Heart left ventricle (tissue), 16 donors: ENCODE measurements at regions not wholly inside any gene's neighbourhood (a gene's known extent, or its start where the extent isn't known, plus 50 kb on each side); places are given as distances from the start of the nearest gene placed in this dataset.

Source experiments
- ATAC-seq, 4 donors: fragments of 200-7000 bp; cut with Tn5 transposase; one replicate each; pipeline ENCODE4 v1.9.1; 2020 to 2022; ENCODE audit warnings: moderate library complexity in 4 of 4, mild to moderate bottlenecking in 3 of 4, moderate number of reproducible peaks in 1 of 4
- DNase-seq, 5 donors: peaks; one replicate each; pipeline ENCODE4 v3.0.0-alpha.2; 2020
- H3K27ac ChIP-seq, 12 donors: fragments of 200-600 bp; sonication (generic) in 4 of 12; one replicate each; pipeline versions ENCODE4 v1.5.0 to v1.8.0; 2016 to 2022; ENCODE audit warnings: mild to moderate bottlenecking in 2 of 12
- H3K27me3 ChIP-seq, 9 donors: fragments of 200-600 bp; sonication (generic) in 2 of 9; one replicate each; pipeline versions ENCODE4 v1.5.1 to v1.8.0; 2016 to 2022; ENCODE audit warnings: mild to moderate bottlenecking in 3 of 9
- H3K36me3 ChIP-seq, 9 donors: fragments of 200-600 bp; sonication (generic) in 2 of 9; one replicate each; pipeline versions ENCODE4 v1.5.0 to v1.8.0; 2018 to 2022; ENCODE audit warnings: mild to moderate bottlenecking in 2 of 9
- H3K4me1 ChIP-seq, 12 donors: fragments of 200-600 bp; sonication (generic) in 4 of 12; one replicate each; pipeline versions ENCODE4 v1.5.0 to v1.8.0; 2016 to 2022; ENCODE audit warnings: mild to moderate bottlenecking in 3 of 12
- H3K4me3 ChIP-seq, 12 donors: fragments of 200-600 bp; sonication (generic) in 4 of 12; one replicate each; pipeline versions ENCODE4 v1.5.0 to v1.8.0; 2017 to 2022; ENCODE audit warnings: mild to moderate bottlenecking in 9 of 12, moderate library complexity in 4 of 12
- H3K9me3 ChIP-seq, 12 donors: fragments of 200-600 bp; sonication (generic) in 4 of 12; one replicate each; pipeline versions ENCODE4 v1.5.0 to v1.8.0; 2016 to 2022; ENCODE audit warnings: mild to moderate bottlenecking in 1 of 12
- CTCF ChIP-seq, 12 donors: fragments of 200-600 bp; sonication (generic) in 4 of 12; IDR thresholded peaks; one replicate each; pipeline versions ENCODE4 v1.5.0 to v1.8.0; 2018 to 2022; ENCODE audit warnings: antibody characterized with exemption in 12 of 12, mild to moderate bottlenecking in 5 of 12
- POLR2A ChIP-seq, 2 donors: fragments of 450-650 bp; IDR thresholded peaks; one replicate each; pipeline ENCODE4 v1.6.1; 2017; ENCODE audit warnings: antibody characterized with exemption in 2 of 2, mild to moderate bottlenecking in 2 of 2, moderate library complexity in 2 of 2
- WGBS, 4 donors: extraction: QIAGEN DNeasy Blood & Tissue Kit in 2 of 4; methylation state at CpG; one replicate each; pipeline versions ENCODE4 v1.1.5 to v1.1.7; 2013 to 2018; 5-methylcytosine and 5-hydroxymethylcytosine counted together
- intact Hi-C, 10 donors: fragments of 100-400 bp; cut with DNase I; formaldehyde crosslinking; loops; one replicate each; pipeline versions ENCODE4 v1.11.1 to v1.14.2; 2022
- donor health status: ischemic (EF 13 %, LVEDD 7.1; RV severe dilation, severe dysfunction).
- donor health status: healthy with polysubstance abuse.
- donor health status: DM: no; HTN: yes; CAD: no.
- donor health status: DM: no; HTN: no; CAD: no.
- donor health status: ischemic (EF 25% LVEDD 6.9; RV normal size, moderate dysfunction).
- donor health status: ischemic (EF 25% LVEDD 5.7; RV mildly dilated, moderate dysfunction).
- donor health status: healthy.
- donor health status: DM: yes; HTN: yes; CAD: no.
- donor health status: ischemic (EF 35%, LVEDD 5.7; RV mildly dilated, moderate dysfunction).
- donor health status: nonischemic (EF 11% LVEDD 7.7; RV severe dilation, severe dysfunction).
- donor health status: DM: yes; HTN: yes; CAD: no.
- donor health status: PGD.
- donor health status: ischemic (EF 29% LVEDD 5.4; RV normal size, mild dysfunction).
- donor health status: nonischemic (EF 23%, LVEDD 6.1; RV moderate dilation, normal function).

GRCh38 chr5:173457482-173457881 lies 129.3 kb upstream of the STC2 start:
- Histone ChIP-seq H3K4me1 (peaks cover 0 to 35% (median 17%) of the 10 kb centered on the region in 12 donors), H3K4me3 (no peak overlapping the region), H3K36me3 (no peaks in the 10 kb centered on the region), H3K27me3 (no peaks in the 10 kb centered on the region), H3K9me3 (peaks cover 0 to 6% (median 0%) of the 10 kb centered on the region in 12 donors), H3K27ac (peak overlapping the region; percentile 21 to 77 (median 58))
- ATAC-seq = peak; percentile 51 to 76 (median 64)
- WGBS, 4 donors = 16 to 33% (median 25%) methylated on average over 5 of the region's 5 CpGs
- intact Hi-C loops = loop anchor here in 2 of 10 donors (2.0 to 10.0 kb wide), 2 partner anchors 39 to 117 kb away; no protein-coding TSS in a partner anchor
- peak in 4 of 5 donors; percentile 23 to 55 (median 38) for DNase-seq
- TF ChIP-seq CTCF (IDR thresholded peaks at IDR 0.05) = no peak
- no peak for TF ChIP-seq POLR2A (IDR thresholded peaks at IDR 0.05)

GRCh38 chr5:173456751-173457171 lies 128.5 kb upstream of the STC2 start:
- peak overlapping the region in 11 of 12 donors; percentile 21 to 77 (median 60) for H3K27ac ChIP-seq
- ATAC-seq = no peak
- no peaks in the 10 kb centered on the region for H3K27me3 ChIP-seq
- peaks cover 0 to 6% (median 0%) of the 10 kb centered on the region in 12 donors for H3K9me3 ChIP-seq
- H3K36me3 ChIP-seq = no peaks in the 10 kb centered on the region
- peaks cover 0 to 42% (median 21%) of the 10 kb centered on the region in 12 donors for H3K4me1 ChIP-seq
- DNase-seq = no peak
- TF ChIP-seq CTCF (IDR thresholded peaks at IDR 0.05) (no peak), POLR2A (IDR thresholded peaks at IDR 0.05) (no peak)
- intact Hi-C loops = loop anchor here in 2 of 10 donors (2.0 to 10.0 kb wide), 2 partner anchors 40 to 118 kb away; no protein-coding TSS in a partner anchor
- WGBS, 4 donors = 47 to 56% (median 51%) methylated on average over 5 of the region's 5 CpGs
- H3K4me3 ChIP-seq = no peak overlapping the region

- no peaks in the 10 kb centered on the region for H3K36me3 ChIP-seq
- DNase-seq (no peak), ATAC-seq (no peak)
- no peak overlapping the region for H3K4me3 ChIP-seq
- peaks cover 0 to 6% (median 0%) of the 10 kb centered on the region in 12 donors for H3K9me3 ChIP-seq
- TF ChIP-seq POLR2A (IDR thresholded peaks at IDR 0.05) (no peak), CTCF (IDR thresholded peaks at IDR 0.05) (no peak)
- peak overlapping the region in 10 of 12 donors; percentile 24 to 80 (median 72) for H3K27ac ChIP-seq
- H3K4me1 ChIP-seq = peaks cover 0 to 46% (median 24%) of the 10 kb centered on the region in 12 donors
- intact Hi-C loops = loop anchor here in 2 of 10 donors (2.0 to 10.0 kb wide), 2 partner anchors 41 to 119 kb away; no protein-coding TSS in a partner anchor
- WGBS, 4 donors = 90 to 92% (median 91%) methylated on average over 4 of the region's 4 CpGs
- no peaks in the 10 kb centered on the region for H3K27me3 ChIP-seq
These were observed 128.0 kb upstream of the STC2 start for GRCh38 chr5:173456181-173456580.

GRCh38 chr5:173455599-173455957 lies 127.4 kb upstream of the STC2 start:
- WGBS, 4 donors = 70 to 84% (median 72%) methylated on average over 4 of the region's 4 CpGs
- no peak overlapping the region for H3K4me3 ChIP-seq
- ATAC-seq (no peak), DNase-seq (no peak)
- TF ChIP-seq CTCF (IDR thresholded peaks at IDR 0.05) = no peak
- TF ChIP-seq POLR2A (IDR thresholded peaks at IDR 0.05) = no peak
- peaks cover 0 to 46% (median 25%) of the 10 kb centered on the region in 12 donors for H3K4me1 ChIP-seq
- intact Hi-C loops = loop anchor here in 1 of 10 donors (10.0 kb wide), 1 partner anchor 119 kb away; no protein-coding TSS in a partner anchor
- H3K36me3 ChIP-seq = no peaks in the 10 kb centered on the region
- peaks cover 0 to 6% (median 0%) of the 10 kb centered on the region in 12 donors for H3K9me3 ChIP-seq
- H3K27me3 ChIP-seq = no peaks in the 10 kb centered on the region
- H3K27ac ChIP-seq = peak overlapping the region; percentile 18 to 80 (median 67)
